ENCODE measurements at regions not wholly inside any gene's neighbourhood (a gene's known extent, or its start where the extent isn't known, plus 50 kb on each side); places are given as distances from the start of the nearest gene placed in this dataset.
A peak's percentile ranks its signal among the peaks of the same experiment; 100 is the strongest.

GRCh38 chr12:30827101-30828066 is 72.6 kb upstream of the CAPRIN2 start:
- no peak for DNase-seq

- no peak for DNase-seq
Observed at GRCh38 chr12:30826276-30826675, 71.5 kb upstream of the CAPRIN2 start.

GRCh38 chr12:30825341-30825740 is 70.6 kb upstream of the CAPRIN2 start:
- no peak for DNase-seq

GRCh38 chr12:30824311-30824710 is 69.6 kb upstream of the CAPRIN2 start:
- DNase-seq, result no peak

- no peak for DNase-seq
Observed at GRCh38 chr12:30823764-30824163, 69.0 kb upstream of the CAPRIN2 start.

GRCh38 chr12:30823156-30823699 is 68.5 kb upstream of the CAPRIN2 start:
- no peak for DNase-seq

GRCh38 chr12:30822385-30823155 is 67.8 kb upstream of the CAPRIN2 start:
- DNase-seq, result no peak

- no peak for DNase-seq
Observed at GRCh38 chr12:30820406-30820946, 65.7 kb upstream of the CAPRIN2 start.

GRCh38 chr12:30818562-30818961 is 63.8 kb upstream of the CAPRIN2 start:
- no peak for DNase-seq

GRCh38 chr12:30816742-30817465 is 62.2 kb upstream of the CAPRIN2 start:
- DNase-seq, result no peak

GRCh38 chr12:30814295-30814655 is 59.5 kb upstream of the CAPRIN2 start:
- DNase-seq, result no peak

GRCh38 chr12:30813525-30814294 is 59.0 kb upstream of the CAPRIN2 start:
- no peak for DNase-seq

GRCh38 chr12:30811966-30812365 is 57.2 kb upstream of the CAPRIN2 start:
- DNase-seq, result no peak

GRCh38 chr12:30810918-30811317 is 56.2 kb upstream of the CAPRIN2 start:
- no peak for DNase-seq

- no peak for DNase-seq
Observed at GRCh38 chr12:30807695-30808034, 52.9 kb upstream of the CAPRIN2 start.

- DNase-seq, result peak; percentile 60
Observed at GRCh38 chr12:30806989-30807694, 52.4 kb upstream of the CAPRIN2 start.

GRCh38 chr12:30805959-30806358 is 51.2 kb upstream of the CAPRIN2 start:
- DNase-seq, result no peak
